Cardiac septum (tissue), 1 donor: ENCODE measurements at regions not wholly inside any gene's neighbourhood (a gene's known extent, or its start where the extent isn't known, plus 50 kb on each side); places are given as distances from the start of the nearest gene placed in this dataset.
A peak's percentile ranks its signal among the peaks of the same experiment; 100 is the strongest.

Experiments used
- DNase-seq: peaks from one replicate; pipeline ENCODE4 v3.0.0-alpha.2; 2020; ENCODE audit warnings: low spot score
- intact Hi-C: fragments of 100-400 bp; cut with DNase I; formaldehyde crosslinking; loops from one replicate; pipeline ENCODE4 v1.14.0; 2022
- donor health status: DM: no; HTN: no; CAD: no.

GRCh38 chr5:5688194-5688924, 265.9 kb downstream of the ICE1 start:
- no peak for DNase-seq
- intact Hi-C loops: loop anchor here (5.0 kb wide), 2 partner anchors 109 to 191 kb away; no protein-coding TSS in a partner anchor

DNA sequence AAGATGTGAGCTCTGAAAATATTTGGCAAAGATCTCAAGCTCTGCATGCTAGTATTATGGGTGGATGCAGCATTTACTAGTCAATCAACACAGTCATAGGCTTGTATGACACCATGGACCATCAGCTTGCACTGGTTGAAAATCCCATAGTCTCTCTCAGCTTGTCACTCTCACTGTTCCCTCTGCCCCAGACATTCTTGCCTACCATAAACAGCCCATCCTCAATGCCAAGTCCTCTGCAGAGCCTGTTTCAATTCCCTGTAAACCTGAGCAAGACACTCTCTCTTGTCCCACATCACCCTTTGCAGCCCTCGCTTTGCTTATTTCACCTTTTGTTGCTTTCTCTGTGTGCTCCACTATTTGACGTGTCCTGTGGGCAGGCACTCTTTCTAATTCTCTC, 264.6 kb downstream of the ICE1 start:
- intact Hi-C loops: loop anchor here (5.0 kb wide), 2 partner anchors 110 to 190 kb away; no protein-coding TSS in a partner anchor
- DNase-seq: no peak

DNA sequence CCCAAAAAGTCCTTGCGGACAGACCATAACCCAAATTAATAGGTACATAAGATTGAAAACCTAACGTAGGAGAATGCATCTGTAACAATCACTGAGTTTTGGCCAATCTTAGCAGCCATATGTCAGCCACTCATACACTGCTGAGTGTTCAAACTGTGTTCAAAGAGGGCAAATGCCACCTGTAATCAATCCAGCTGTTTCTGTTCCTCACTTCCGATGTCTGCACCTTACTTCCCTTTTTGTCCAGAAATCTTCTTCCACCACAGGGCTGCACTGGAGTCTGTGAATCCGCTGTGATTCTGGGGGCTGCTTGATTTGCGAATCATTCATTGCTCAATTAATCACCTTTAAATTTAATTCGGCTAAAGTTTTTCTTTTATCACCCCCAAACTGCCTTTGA, 263.9 kb downstream of the ICE1 start:
- intact Hi-C loops: loop anchor here (5.0 kb wide), 2 partner anchors 111 to 189 kb away; no protein-coding TSS in a partner anchor
- DNase-seq: no peak

- DNase-seq: no peak
- intact Hi-C loops: loop anchor here (5.0 kb wide), 2 partner anchors 112 to 188 kb away; no protein-coding TSS in a partner anchor
These were observed 263.3 kb downstream of the ICE1 start for GRCh38 chr5:5685737-5686136.

- DNase-seq: no peak
- intact Hi-C loops: no loop called here
These were observed 260.7 kb downstream of the ICE1 start for GRCh38 chr5:5683174-5683573.

DNA sequence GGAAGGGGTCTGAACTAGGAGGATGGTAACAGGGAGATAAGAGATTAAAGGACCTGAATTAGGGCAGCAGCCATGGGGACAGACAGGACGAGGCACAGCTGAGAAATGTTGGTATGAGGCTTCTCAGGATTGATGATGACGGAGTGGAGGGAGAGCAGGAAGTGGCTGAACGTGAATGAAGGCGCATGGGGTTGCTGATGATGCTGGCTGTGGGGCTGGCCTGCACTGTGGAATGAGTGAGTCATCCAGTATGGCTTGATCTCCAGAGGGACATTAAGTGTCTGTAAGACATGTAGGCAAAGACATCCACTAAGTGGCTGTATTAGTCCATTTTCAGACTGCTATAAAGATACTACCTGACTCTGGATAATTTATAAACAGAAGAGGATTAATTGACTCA, 256.4 kb downstream of the ICE1 start:
- DNase-seq: no peak
- intact Hi-C loops: no loop called here

GRCh38 chr5:5677738-5678137, 255.3 kb downstream of the ICE1 start:
- no peak for DNase-seq
- intact Hi-C loops: no loop called here

DNA sequence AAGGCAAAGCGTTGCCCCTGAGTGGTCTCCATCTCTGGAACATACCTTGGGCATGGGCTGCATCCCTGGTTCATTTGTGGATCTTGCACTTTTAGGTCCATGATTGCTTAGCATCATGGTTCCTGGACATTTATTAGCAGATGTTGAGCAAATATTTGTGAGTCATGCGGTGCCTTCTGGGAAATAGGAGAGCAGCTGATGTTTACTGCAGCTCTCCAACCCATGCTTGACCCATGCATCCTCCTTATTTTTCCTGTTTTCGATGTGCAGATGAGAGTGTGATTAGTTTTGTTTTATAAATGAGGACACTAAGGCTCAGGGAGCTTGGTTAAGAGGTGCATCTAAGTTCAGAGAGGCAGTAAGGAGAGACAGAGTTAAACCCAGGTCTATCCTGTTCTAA, 253.7 kb downstream of the ICE1 start:
- DNase-seq: no peak
- intact Hi-C loops: no loop called here

DNA sequence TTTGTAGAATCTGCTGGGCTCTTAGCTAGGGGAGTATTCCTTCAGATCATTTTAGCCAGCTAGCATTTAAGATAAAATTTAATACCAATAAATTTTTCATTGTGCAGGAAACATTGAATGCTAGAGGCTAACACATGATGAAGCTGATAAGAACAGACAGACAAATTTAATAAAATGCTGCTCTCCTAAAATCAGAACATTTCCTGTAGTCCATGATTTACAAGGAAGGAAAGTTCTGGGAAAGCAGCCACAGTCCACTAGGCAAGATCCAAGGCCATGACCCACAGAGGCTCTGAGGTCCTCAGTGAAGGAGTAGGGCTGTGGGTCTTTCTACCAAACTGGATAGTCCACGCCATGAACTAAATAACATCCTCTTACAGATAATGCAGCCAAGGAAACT, 253.0 kb downstream of the ICE1 start:
- intact Hi-C loops: no loop called here
- DNase-seq: no peak

- DNase-seq: no peak
- intact Hi-C loops: no loop called here
These were observed 249.3 kb downstream of the ICE1 start for GRCh38 chr5:5671823-5672222.

GRCh38 chr5:5667136-5667554, 244.7 kb downstream of the ICE1 start:
- DNase-seq: no peak
- intact Hi-C loops: no loop called here

DNA sequence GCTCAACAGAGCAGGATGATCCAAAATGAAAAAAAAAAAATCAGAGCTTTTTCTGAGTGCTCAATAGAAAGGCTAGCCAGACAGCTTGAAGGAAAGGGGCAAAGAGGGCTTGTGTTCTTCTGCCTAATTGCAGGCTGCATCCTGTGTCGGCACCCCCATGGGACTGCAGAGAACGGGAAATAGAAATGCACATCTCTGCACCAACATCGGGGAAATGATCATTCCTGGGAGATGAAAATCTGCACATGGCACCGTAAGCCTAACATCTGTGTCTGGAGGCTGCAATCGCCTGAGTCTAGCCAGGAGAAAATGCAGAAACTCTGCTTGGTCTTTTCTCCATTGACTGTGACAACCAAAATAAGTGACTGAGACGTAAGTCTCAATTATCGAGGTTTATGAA, 243.9 kb downstream of the ICE1 start:
- intact Hi-C loops: no loop called here
- no peak for DNase-seq

DNA sequence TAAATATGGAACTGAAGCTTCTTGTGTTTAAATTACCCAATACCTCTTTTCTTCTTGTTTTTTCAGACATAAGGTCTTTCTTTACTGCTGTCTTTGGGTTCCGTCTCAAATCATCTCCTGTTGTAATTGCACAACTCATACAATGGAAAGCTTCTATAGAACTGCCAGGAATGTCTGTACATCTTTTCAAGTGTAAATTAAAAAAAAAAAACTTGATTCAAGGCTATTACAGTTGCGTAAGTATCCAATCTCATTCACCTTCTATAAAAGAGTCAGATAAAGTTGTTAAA, 243.5 kb downstream of the ICE1 start:
- intact Hi-C loops: no loop called here

DNA sequence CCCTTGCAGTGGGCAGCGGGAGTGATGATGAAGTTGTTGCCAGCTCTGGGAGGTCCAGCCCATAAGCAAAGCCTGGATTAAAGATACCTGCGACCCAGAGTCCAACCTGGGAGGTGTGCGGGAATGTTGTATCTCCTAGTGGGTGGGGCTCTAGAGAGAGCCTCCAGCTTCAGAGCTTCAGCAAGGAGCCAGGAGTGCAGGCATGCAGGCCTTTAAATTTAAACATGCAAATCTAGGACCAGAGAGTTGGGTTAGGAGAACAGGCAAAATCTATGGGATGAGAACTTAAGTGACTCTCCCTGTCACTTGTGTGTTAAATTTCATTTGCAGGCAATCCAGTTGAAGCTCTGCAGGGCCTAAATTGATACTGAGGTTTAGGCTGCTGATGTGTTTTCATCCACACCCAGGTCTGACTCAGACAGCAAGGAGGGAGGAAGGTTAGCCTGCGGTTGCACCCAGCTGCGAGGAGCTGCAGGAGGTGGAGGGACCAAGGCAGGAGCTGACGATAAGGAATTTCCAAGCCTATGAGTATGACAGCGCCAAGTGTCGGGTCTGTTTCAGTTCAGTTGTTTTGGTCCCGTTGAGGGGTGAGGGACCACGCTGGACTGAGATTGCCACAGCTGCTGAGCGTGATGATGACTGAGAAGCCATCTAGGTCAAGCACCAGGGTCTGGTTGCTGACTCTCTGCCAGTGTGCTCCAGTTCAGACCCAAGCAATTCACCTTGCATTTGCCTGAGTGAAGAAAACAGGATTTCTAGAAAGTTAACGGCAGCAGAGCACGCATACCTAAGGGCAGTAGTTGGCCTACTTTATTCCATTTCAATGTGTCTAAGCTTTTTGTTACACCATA, 243.0 kb downstream of the ICE1 start:
- DNase-seq: no peak
- intact Hi-C loops: no loop called here

More for the DNA sequence above, 243.5 kb downstream of the ICE1 start:
- DNase-seq: no peak

DNA sequence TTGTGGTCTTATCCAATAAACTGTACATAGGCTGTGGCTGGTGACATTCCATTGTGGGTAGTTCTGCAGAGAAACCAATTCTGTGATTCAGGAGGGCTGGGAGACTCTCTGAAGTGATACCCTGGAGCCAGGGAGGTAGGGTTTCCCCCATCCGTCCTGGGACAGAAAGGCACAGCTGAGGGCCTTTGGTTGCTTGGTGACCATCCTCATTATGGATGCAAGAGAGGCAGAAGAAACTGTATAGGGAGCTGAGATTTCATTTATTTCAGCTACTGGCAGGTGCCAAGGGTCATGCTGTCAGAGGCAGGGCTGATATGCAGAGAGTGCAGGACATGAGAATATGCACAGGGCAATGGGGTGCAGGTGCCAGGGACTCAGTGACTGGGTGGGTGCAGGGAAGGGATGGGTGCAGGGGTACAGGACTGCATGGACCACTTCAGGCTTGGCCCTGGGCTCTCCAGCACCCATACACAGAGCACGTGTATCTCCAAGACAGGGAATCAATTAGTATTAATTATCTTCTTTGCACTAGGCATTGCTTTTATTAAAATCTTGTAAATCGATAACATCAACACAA, 236.5 kb downstream of the ICE1 start:
- intact Hi-C loops: loop anchor here (10.0 kb wide), 1 partner anchor 164 kb away; no protein-coding TSS in a partner anchor
- DNase-seq: no peak

DNA sequence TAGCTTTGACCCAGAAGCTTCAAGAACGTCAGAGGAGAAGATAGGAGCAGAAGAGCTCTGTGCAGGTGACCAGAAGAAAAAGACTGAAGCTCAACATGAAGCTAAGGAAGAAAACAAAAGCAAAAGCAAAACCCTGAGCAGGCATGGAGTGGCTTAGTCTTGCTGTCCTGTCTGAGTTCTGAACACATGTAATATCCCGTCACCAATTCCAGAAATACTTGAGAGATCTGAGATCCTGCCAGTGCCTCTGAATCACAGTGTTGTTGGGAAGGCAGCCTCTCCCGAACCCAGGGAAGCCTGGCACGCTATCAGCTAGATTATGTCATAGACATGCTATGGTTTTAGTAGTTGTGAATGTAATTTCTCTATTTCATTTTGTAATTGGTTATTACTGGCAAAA, 235.7 kb downstream of the ICE1 start:
- peak; percentile 80 for DNase-seq

GRCh38 chr5:5652181-5652580, 229.7 kb downstream of the ICE1 start:
- intact Hi-C loops: loop anchor here (10.0 kb wide), 1 partner anchor 157 kb away; no protein-coding TSS in a partner anchor
- DNase-seq: no peak

More for the DNA sequence above, 235.7 kb downstream of the ICE1 start:
- intact Hi-C loops: loop anchor here (10.0 kb wide), 1 partner anchor 163 kb away; no protein-coding TSS in a partner anchor

DNA sequence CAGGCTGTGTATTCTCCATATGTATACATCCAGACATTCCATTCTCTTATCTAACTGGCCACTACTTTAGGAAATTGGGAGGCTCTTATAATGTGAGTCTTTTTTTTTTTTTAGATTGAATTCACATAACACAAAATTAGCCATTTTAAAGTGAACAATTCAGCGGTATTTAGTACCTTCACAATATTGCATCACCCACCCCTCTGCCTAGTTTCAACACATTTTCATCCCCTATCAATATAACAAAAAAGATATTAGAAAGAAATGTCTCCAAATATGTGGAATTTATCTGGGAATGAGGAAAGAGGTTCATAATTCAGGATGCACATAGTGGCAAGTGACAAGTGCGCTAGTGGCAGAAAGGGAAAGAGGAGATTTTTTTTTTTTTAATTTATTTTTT, 228.5 kb downstream of the ICE1 start:
- no peak for DNase-seq
- intact Hi-C loops: loop anchor here (10.0 kb wide), 1 partner anchor 156 kb away; no protein-coding TSS in a partner anchor

GRCh38 chr5:5650242-5650641, 227.8 kb downstream of the ICE1 start:
- intact Hi-C loops: loop anchor here (10.0 kb wide), 1 partner anchor 155 kb away; no protein-coding TSS in a partner anchor

GRCh38 chr5:5649641-5650040, 227.2 kb downstream of the ICE1 start:
- DNase-seq: no peak
- intact Hi-C loops: loop anchor here (10.0 kb wide), 1 partner anchor 155 kb away; no protein-coding TSS in a partner anchor

More at GRCh38 chr5:5650242-5650641, 227.8 kb downstream of the ICE1 start:
- no peak for DNase-seq
